Thoracic aorta (tissue), 2 donors: ENCODE measurements at regions not wholly inside any gene's neighbourhood (a gene's known extent, or its start where the extent isn't known, plus 50 kb on each side); places are given as distances from the start of the nearest gene placed in this dataset.

Experiments used
- ATAC-seq: fragments of 150-250 bp; one replicate; pipeline ENCODE4 v1.8.0; 2017; ENCODE audit warnings: low read depth; ENCODE audit not compliant: insufficient number of reproducible peaks, low FRiP score
- DNase-seq: peaks from one replicate; pipeline ENCODE4 v3.0.0-alpha.2; 2020; ENCODE audit warnings: low spot score
- H3K27ac ChIP-seq, 2 donors: fragments of 200-600 bp; sonication (generic); 1 replicate in 1 of 2; 2 replicates in 1 of 2; pipeline ENCODE4 v1.5.1; 2016; ENCODE audit warnings: mild to moderate bottlenecking in 2 of 2, moderate library complexity in 2 of 2
- H3K27me3 ChIP-seq: fragments of 200-600 bp; sonication (generic); replicated peaks from 2 replicates; pipeline ENCODE4 v1.6.0; 2016; ENCODE audit warnings: mild to moderate bottlenecking; ENCODE audit not compliant: insufficient read depth
- H3K36me3 ChIP-seq: fragments of 200-600 bp; sonication (generic); one replicate; pipeline ENCODE4 v1.5.1; 2016
- H3K4me1 ChIP-seq, 2 donors: fragments of 200-600 bp; sonication (generic); 1 replicate in 1 of 2; 2 replicates in 1 of 2; pipeline versions ENCODE4 v1.5.1 to v1.6.0; 2016; ENCODE audit warnings: low read depth in 2 of 2, mild to moderate bottlenecking in 1 of 2; ENCODE audit not compliant: control insufficient read depth in 1 of 2
- H3K4me3 ChIP-seq: fragments of 200-600 bp; sonication (generic); 2 replicates; pipeline ENCODE4 v1.5.1; 2016; ENCODE audit warnings: mild to moderate bottlenecking
- H3K9me3 ChIP-seq: fragments of 200-600 bp; sonication (generic); 2 replicates; pipeline ENCODE4 v1.5.1; 2016
- TF ChIP-seq, protein P1 (sequence below): fragments of 200-600 bp; sonication (generic); IDR thresholded peaks from one replicate; pipeline ENCODE4 v1.5.1; 2019; ENCODE audit warnings: antibody characterized with exemption

DNA sequence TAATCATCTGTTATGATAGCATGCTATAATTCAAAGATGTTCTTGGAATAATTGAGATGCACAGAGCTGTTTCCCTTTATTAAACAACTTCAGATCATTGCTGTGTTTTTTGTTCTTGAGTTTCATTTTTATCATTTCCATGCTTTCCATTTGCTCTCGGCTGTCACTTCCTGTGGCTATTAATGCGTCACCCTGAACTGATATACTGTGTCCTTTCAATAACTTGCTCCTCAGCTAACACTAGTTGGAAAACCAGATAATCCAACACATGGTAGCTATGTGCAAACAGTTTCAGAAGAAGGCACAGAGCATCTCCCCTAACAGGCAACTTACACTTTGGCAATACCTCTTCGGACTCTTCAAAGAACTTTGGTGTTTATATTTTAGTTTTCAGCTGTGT, 376.0 kb downstream of the GBA3 start:
- TF ChIP-seq, protein P1, sequence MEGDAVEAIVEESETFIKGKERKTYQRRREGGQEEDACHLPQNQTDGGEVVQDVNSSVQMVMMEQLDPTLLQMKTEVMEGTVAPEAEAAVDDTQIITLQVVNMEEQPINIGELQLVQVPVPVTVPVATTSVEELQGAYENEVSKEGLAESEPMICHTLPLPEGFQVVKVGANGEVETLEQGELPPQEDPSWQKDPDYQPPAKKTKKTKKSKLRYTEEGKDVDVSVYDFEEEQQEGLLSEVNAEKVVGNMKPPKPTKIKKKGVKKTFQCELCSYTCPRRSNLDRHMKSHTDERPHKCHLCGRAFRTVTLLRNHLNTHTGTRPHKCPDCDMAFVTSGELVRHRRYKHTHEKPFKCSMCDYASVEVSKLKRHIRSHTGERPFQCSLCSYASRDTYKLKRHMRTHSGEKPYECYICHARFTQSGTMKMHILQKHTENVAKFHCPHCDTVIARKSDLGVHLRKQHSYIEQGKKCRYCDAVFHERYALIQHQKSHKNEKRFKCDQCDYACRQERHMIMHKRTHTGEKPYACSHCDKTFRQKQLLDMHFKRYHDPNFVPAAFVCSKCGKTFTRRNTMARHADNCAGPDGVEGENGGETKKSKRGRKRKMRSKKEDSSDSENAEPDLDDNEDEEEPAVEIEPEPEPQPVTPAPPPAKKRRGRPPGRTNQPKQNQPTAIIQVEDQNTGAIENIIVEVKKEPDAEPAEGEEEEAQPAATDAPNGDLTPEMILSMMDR = no peak
- Histone ChIP-seq H3K9me3 (no peaks in the 10 kb centered on the region), H3K27ac (no peak overlapping the region), H3K27me3 (no peaks in the 10 kb centered on the region), H3K4me3 (no peak overlapping the region), H3K36me3 (no peaks in the 10 kb centered on the region), H3K4me1 (no peaks in the 10 kb centered on the region)
- DNase-seq = no peak
- no peak for ATAC-seq

- H3K4me3 ChIP-seq = no peak overlapping the region
- no peaks in the 10 kb centered on the region for H3K36me3 ChIP-seq
- no peak for DNase-seq
- TF ChIP-seq, protein P1 = no peak
- H3K27me3 ChIP-seq = no peaks in the 10 kb centered on the region
- ATAC-seq = no peak
- H3K27ac ChIP-seq = no peak overlapping the region
- H3K4me1 ChIP-seq = no peaks in the 10 kb centered on the region
- H3K9me3 ChIP-seq = no peaks in the 10 kb centered on the region
These were observed 375.6 kb downstream of the GBA3 start for GRCh38 chr4:23068287-23068686.

DNA sequence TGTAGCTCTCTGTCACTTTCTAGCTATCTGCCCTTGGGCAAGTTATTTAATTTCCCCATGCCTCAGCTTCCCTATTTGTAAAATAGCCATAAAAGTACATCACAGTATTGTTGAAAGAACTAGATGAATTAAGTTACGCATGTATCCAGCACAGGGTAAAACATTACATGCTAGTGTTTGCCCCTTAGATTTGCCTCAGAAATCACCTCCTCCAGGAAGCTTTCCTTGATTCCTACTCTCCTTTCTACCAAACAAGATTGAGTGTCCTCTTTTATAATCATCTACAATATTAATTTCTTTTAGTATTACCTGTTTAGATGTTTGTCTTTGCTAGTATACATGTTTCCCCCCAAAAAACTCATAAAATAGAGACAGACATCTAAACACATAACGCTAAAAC, 369.5 kb downstream of the GBA3 start:
- Histone ChIP-seq H3K27ac (no peak overlapping the region), H3K36me3 (no peaks in the 10 kb centered on the region), H3K27me3 (no peaks in the 10 kb centered on the region), H3K9me3 (no peaks in the 10 kb centered on the region), H3K4me1 (no peaks in the 10 kb centered on the region), H3K4me3 (no peak overlapping the region)
- TF ChIP-seq, protein P1 = no peak
- DNase-seq (no peak), ATAC-seq (no peak)

DNA sequence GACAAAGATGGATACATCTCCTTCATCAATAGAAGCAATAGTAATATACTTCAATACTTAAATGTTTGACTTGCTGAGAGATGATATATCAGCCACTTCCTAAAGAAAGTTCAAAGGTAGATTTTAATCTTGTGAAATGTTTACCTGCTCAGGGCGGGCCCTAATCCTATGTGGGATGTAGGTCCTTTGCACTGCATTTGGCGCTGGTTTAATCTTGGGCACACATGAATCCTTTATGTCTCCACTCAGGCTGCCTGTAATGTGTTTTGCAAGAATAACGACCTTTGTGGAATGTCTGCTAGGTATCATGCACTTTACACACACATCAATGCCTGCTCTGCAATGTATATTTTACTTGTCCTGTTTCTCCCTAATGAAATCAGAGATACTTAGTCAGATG, 368.7 kb downstream of the GBA3 start:
- Histone ChIP-seq H3K4me3 (no peak overlapping the region), H3K27ac (no peak overlapping the region), H3K4me1 (no peaks in the 10 kb centered on the region), H3K27me3 (no peaks in the 10 kb centered on the region), H3K9me3 (no peaks in the 10 kb centered on the region), H3K36me3 (no peaks in the 10 kb centered on the region)
- TF ChIP-seq, protein P1 = no peak
- no peak for ATAC-seq
- DNase-seq = no peak

GRCh38 chr4:23060776-23061175, 368.0 kb downstream of the GBA3 start:
- ATAC-seq (no peak), DNase-seq (no peak)
- no peaks in the 10 kb centered on the region for H3K9me3 ChIP-seq
- TF ChIP-seq, protein P1 = no peak
- no peaks in the 10 kb centered on the region for H3K27me3 ChIP-seq
- H3K4me1 ChIP-seq = no peaks in the 10 kb centered on the region
- H3K36me3 ChIP-seq = no peaks in the 10 kb centered on the region
- no peak overlapping the region for H3K4me3 ChIP-seq
- no peak overlapping the region for H3K27ac ChIP-seq
